Smooth muscle cell (in vitro differentiated cells): ENCODE measurements at regions not wholly inside any gene's neighbourhood (a gene's known extent, or its start where the extent isn't known, plus 50 kb on each side); places are given as distances from the start of the nearest gene placed in this dataset.

Experiments
- DNase-seq: peaks from one replicate; lab custom pipeline; 2025; ENCODE audit not compliant: unreplicated experiment; lab: John Stamatoyannopoulos, UW
- H2AFZ ChIP-seq: fragments of 200-600 bp; sonication (generic); 2 replicates; pipeline ENCODE4 v1.6.0; 2016; ENCODE audit warnings: antibody characterized with exemption, low read depth, mild to moderate bottlenecking
- H3F3A ChIP-seq: fragments of 200-600 bp; sonication (generic); 2 replicates; pipeline ENCODE4 v1.6.0; 2017; ENCODE audit warnings: antibody characterized with exemption, low read depth
- H3K27ac ChIP-seq: fragments of 200-600 bp; sonication (generic); 2 replicates; pipeline ENCODE4 v1.5.1; 2016; ENCODE audit warnings: low read depth, mild to moderate bottlenecking
- H3K27me3 ChIP-seq: fragments of 200-600 bp; sonication (generic); 2 replicates; pipeline ENCODE4 v1.6.1; 2016; ENCODE audit warnings: low read depth, mild to moderate bottlenecking
- H3K36me3 ChIP-seq: fragments of 200-600 bp; sonication (generic); 2 replicates; pipeline ENCODE4 v1.5.1; 2016; ENCODE audit warnings: low read depth
- H3K4me1 ChIP-seq: fragments of 200-600 bp; sonication (generic); 2 replicates; pipeline ENCODE4 v1.5.1; 2016; ENCODE audit warnings: low read depth
- H3K4me2 ChIP-seq: fragments of 200-600 bp; sonication (generic); 2 replicates; pipeline ENCODE4 v1.6.0; 2016; ENCODE audit warnings: mild to moderate bottlenecking
- H3K4me3 ChIP-seq: fragments of 200-600 bp; sonication (generic); 2 replicates; pipeline ENCODE4 v1.5.1; 2016; ENCODE audit warnings: mild to moderate bottlenecking
- H3K79me2 ChIP-seq: fragments of 200-600 bp; sonication (generic); 2 replicates; pipeline ENCODE4 v1.6.0; 2016; ENCODE audit warnings: low read depth, mild to moderate bottlenecking
- H3K9ac ChIP-seq: fragments of 200-600 bp; sonication (generic); 2 replicates; pipeline ENCODE4 v1.6.0; 2016; ENCODE audit warnings: low read depth
- H3K9me3 ChIP-seq: fragments of 200-600 bp; sonication (generic); replicated peaks from 2 replicates; pipeline ENCODE4 v1.5.1; 2016; ENCODE audit warnings: low read depth
- H4K20me1 ChIP-seq: fragments of 200-600 bp; sonication (generic); 2 replicates; pipeline ENCODE4 v1.6.0; 2016; ENCODE audit warnings: low read depth
- CTCF ChIP-seq: fragments of 200-600 bp; sonication (generic); IDR thresholded peaks from 2 replicates; pipeline ENCODE4 v1.5.1; 2017; ENCODE audit warnings: borderline replicate concordance, mild to moderate bottlenecking, antibody characterized with exemption; ENCODE audit not compliant: insufficient read depth, poor library complexity, severe bottlenecking
- WGBS: methylation state at CpG from one replicate; pipeline ENCODE4 v1.1.7; 2016; ENCODE audit warnings: low lambda C conversion rate; 5-methylcytosine and 5-hydroxymethylcytosine counted together

GRCh38 chr9:28651050-28651722 is 1077.9 kb upstream of the C9orf72 start:
- H3K4me1 ChIP-seq: no peaks in the 10 kb centered on the region
- H3K27me3 ChIP-seq: no peaks in the 10 kb centered on the region
- no peaks in the 10 kb centered on the region for H3K36me3 ChIP-seq
- H3K4me3 ChIP-seq: no peak overlapping the region
- TF ChIP-seq CTCF: no peak
- H3K4me2 ChIP-seq: no peak overlapping the region
- WGBS: 96% methylated on average over 5 of the region's 5 CpGs
- peaks cover 5% of the 10 kb centered on the region for H3F3A ChIP-seq
- no peak overlapping the region for H3K9ac ChIP-seq
- DNase-seq: no peak
- no peak overlapping the region for H2AFZ ChIP-seq
- no peaks in the 10 kb centered on the region for H3K79me2 ChIP-seq
- no peaks in the 10 kb centered on the region for H4K20me1 ChIP-seq
- no peaks in the 10 kb centered on the region for H3K9me3 ChIP-seq
- no peak overlapping the region for H3K27ac ChIP-seq

GRCh38 chr9:28653216-28653615 is 1079.9 kb upstream of the C9orf72 start:
- Histone ChIP-seq H3F3A (peaks cover 10% of the 10 kb centered on the region), H3K9me3 (no peaks in the 10 kb centered on the region), H3K4me3 (no peak overlapping the region), H3K27me3 (no peaks in the 10 kb centered on the region), H3K79me2 (no peaks in the 10 kb centered on the region), H3K9ac (no peak overlapping the region), H3K4me2 (no peak overlapping the region), H3K4me1 (peaks cover 18% of the 10 kb centered on the region), H4K20me1 (no peaks in the 10 kb centered on the region), H3K27ac (no peak overlapping the region), H2AFZ (no peak overlapping the region), H3K36me3 (no peaks in the 10 kb centered on the region)
- TF ChIP-seq CTCF: no peak
- 93% methylated on average over 1 of the region's 1 CpG for WGBS
- no peak for DNase-seq

- H4K20me1 ChIP-seq: no peaks in the 10 kb centered on the region
- peak overlapping the region; percentile 80 for H3K27ac ChIP-seq
- H3K79me2 ChIP-seq: no peaks in the 10 kb centered on the region
- no peaks in the 10 kb centered on the region for H3K36me3 ChIP-seq
- peaks cover 21% of the 10 kb centered on the region for H3K4me1 ChIP-seq
- H3K9me3 ChIP-seq: no peaks in the 10 kb centered on the region
- no peak for DNase-seq
- H2AFZ ChIP-seq: no peak overlapping the region
- peak overlapping the region; percentile 79 for H3K4me2 ChIP-seq
- 8% methylated on average over 2 of the region's 2 CpGs for WGBS
- no peaks in the 10 kb centered on the region for H3K27me3 ChIP-seq
- no peak for TF ChIP-seq CTCF
- peaks cover 10% of the 10 kb centered on the region for H3F3A ChIP-seq
- H3K9ac ChIP-seq: no peak overlapping the region
- no peak overlapping the region for H3K4me3 ChIP-seq
These were observed 1083.4 kb upstream of the C9orf72 start for GRCh38 chr9:28656727-28657126.

- H3K9me3 ChIP-seq: no peaks in the 10 kb centered on the region
- 92% methylated on average over 3 of the region's 3 CpGs for WGBS
- no peak overlapping the region for H3K4me3 ChIP-seq
- H2AFZ ChIP-seq: no peak overlapping the region
- H3K9ac ChIP-seq: no peak overlapping the region
- no peaks in the 10 kb centered on the region for H3K27me3 ChIP-seq
- no peak for TF ChIP-seq CTCF
- no peak for DNase-seq
- H3K36me3 ChIP-seq: no peaks in the 10 kb centered on the region
- H4K20me1 ChIP-seq: no peaks in the 10 kb centered on the region
- H3F3A ChIP-seq: peaks cover 14% of the 10 kb centered on the region
- no peak overlapping the region for H3K4me2 ChIP-seq
- peaks cover 24% of the 10 kb centered on the region for H3K4me1 ChIP-seq
- no peaks in the 10 kb centered on the region for H3K79me2 ChIP-seq
- H3K27ac ChIP-seq: no peak overlapping the region
These were observed 1088.6 kb upstream of the C9orf72 start for GRCh38 chr9:28661853-28662252.
